Stomach (tissue), 4 donors: ENCODE measurements at regions not wholly inside any gene's neighbourhood (a gene's known extent, or its start where the extent isn't known, plus 50 kb on each side); places are given as distances from the start of the nearest gene placed in this dataset.

ENCODE experiments used
- POLR2A ChIP-seq, 4 donors: fragments of 450-650 bp; IDR thresholded peaks; one replicate each; pipeline ENCODE4 v1.6.1; 2016; ENCODE audit warnings: antibody characterized with exemption in 4 of 4, control low read depth in 2 of 4, mild to moderate bottlenecking in 1 of 4, moderate library complexity in 1 of 4
- POLR2AphosphoS5 ChIP-seq, 3 donors: sonication (generic); formaldehyde crosslinking; IDR thresholded peaks; one replicate each; pipeline ENCODE4 v1.6.1; 2016; ENCODE audit warnings: antibody characterized with exemption in 3 of 3
- TF ChIP-seq, protein P1 (sequence below), 7 experiments: fragments of 450-650 bp in 4 of 7; fragments of 200-600 bp in 3 of 7; sonication (generic) in 3 of 7; IDR thresholded peaks; one replicate each; pipeline ENCODE4 v1.5.1; 2016 to 2019; ENCODE audit warnings: antibody characterized with exemption in 7 of 7, control low read depth in 2 of 7, mild to moderate bottlenecking in 1 of 7

- TF ChIP-seq, protein P1, sequence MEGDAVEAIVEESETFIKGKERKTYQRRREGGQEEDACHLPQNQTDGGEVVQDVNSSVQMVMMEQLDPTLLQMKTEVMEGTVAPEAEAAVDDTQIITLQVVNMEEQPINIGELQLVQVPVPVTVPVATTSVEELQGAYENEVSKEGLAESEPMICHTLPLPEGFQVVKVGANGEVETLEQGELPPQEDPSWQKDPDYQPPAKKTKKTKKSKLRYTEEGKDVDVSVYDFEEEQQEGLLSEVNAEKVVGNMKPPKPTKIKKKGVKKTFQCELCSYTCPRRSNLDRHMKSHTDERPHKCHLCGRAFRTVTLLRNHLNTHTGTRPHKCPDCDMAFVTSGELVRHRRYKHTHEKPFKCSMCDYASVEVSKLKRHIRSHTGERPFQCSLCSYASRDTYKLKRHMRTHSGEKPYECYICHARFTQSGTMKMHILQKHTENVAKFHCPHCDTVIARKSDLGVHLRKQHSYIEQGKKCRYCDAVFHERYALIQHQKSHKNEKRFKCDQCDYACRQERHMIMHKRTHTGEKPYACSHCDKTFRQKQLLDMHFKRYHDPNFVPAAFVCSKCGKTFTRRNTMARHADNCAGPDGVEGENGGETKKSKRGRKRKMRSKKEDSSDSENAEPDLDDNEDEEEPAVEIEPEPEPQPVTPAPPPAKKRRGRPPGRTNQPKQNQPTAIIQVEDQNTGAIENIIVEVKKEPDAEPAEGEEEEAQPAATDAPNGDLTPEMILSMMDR (IDR thresholded peaks at IDR 0.05) = no peak
- no peak for TF ChIP-seq POLR2A (IDR thresholded peaks at IDR 0.05)
- TF ChIP-seq POLR2AphosphoS5 (IDR thresholded peaks at IDR 0.05) = no peak
Measured at GRCh38 chr12:20289520-20289919, 78.8 kb upstream of the PDE3A start.
